ENCODE measurements at regions not wholly inside any gene's neighbourhood (a gene's known extent, or its start where the extent isn't known, plus 50 kb on each side); places are given as distances from the start of the nearest gene placed in this dataset.

GRCh38 chr2:66903745-66904465 lies 469.0 kb downstream of the MEIS1 start:
- no peak overlapping the region for H3K4me3 ChIP-seq (ENCODE audit: low read length in 2 of 2)
- H3K27me3 ChIP-seq (ENCODE audit: control insufficient read depth in 1 of 2, insufficient read depth in 2 of 2, low read length in 2 of 2): no peaks in the 10 kb centered on the region
- H3K9me3 ChIP-seq (ENCODE audit: control insufficient read depth in 2 of 2, low read length in 2 of 2): no peaks in the 10 kb centered on the region
- no peak overlapping the region for H3K9ac ChIP-seq (ENCODE audit: low read length in 2 of 2)
- no peak overlapping the region for H3K27ac ChIP-seq (ENCODE audit: low read length)
- H3K36me3 ChIP-seq (ENCODE audit: control insufficient read depth in 2 of 2, insufficient read depth in 2 of 2, low read length in 2 of 2): no peaks in the 10 kb centered on the region
- H3K4me1 ChIP-seq (ENCODE audit: control insufficient read depth, insufficient read depth, low read length): peaks cover 3% of the 10 kb centered on the region

- Histone ChIP-seq H3K36me3 (ENCODE audit: control insufficient read depth in 2 of 2, insufficient read depth in 2 of 2, low read length in 2 of 2) (no peaks in the 10 kb centered on the region), H3K4me3 (ENCODE audit: low read length in 2 of 2) (no peak overlapping the region), H3K9me3 (ENCODE audit: control insufficient read depth in 2 of 2, low read length in 2 of 2) (no peaks in the 10 kb centered on the region), H3K27me3 (ENCODE audit: control insufficient read depth in 1 of 2, insufficient read depth in 2 of 2, low read length in 2 of 2) (no peaks in the 10 kb centered on the region), H3K9ac (ENCODE audit: low read length in 2 of 2) (no peak overlapping the region), H3K4me1 (ENCODE audit: control insufficient read depth, insufficient read depth, low read length) (no peaks in the 10 kb centered on the region), H3K27ac (ENCODE audit: low read length) (no peak overlapping the region)
Measured at GRCh38 chr2:66915237-66915636, 480.3 kb downstream of the MEIS1 start.

- Histone ChIP-seq H3K36me3 (ENCODE audit: control insufficient read depth in 2 of 2, insufficient read depth in 2 of 2, low read length in 2 of 2) (no peaks in the 10 kb centered on the region), H3K9ac (ENCODE audit: low read length in 2 of 2) (no peak overlapping the region), H3K4me3 (ENCODE audit: low read length in 2 of 2) (no peak overlapping the region), H3K27ac (ENCODE audit: low read length) (no peak overlapping the region), H3K27me3 (ENCODE audit: control insufficient read depth in 1 of 2, insufficient read depth in 2 of 2, low read length in 2 of 2) (no peaks in the 10 kb centered on the region), H3K4me1 (ENCODE audit: control insufficient read depth, insufficient read depth, low read length) (no peaks in the 10 kb centered on the region), H3K9me3 (ENCODE audit: control insufficient read depth in 2 of 2, low read length in 2 of 2) (no peaks in the 10 kb centered on the region)
Measured at GRCh38 chr2:66919286-66919685, 477.8 kb upstream of the ETAA1 start.

- H3K27me3 ChIP-seq (ENCODE audit: control insufficient read depth in 1 of 2, insufficient read depth in 2 of 2, low read length in 2 of 2): no peaks in the 10 kb centered on the region
- no peak overlapping the region for H3K4me3 ChIP-seq (ENCODE audit: low read length in 2 of 2)
- H3K27ac ChIP-seq (ENCODE audit: low read length): no peak overlapping the region
- H3K36me3 ChIP-seq (ENCODE audit: control insufficient read depth in 2 of 2, insufficient read depth in 2 of 2, low read length in 2 of 2): no peaks in the 10 kb centered on the region
- H3K9me3 ChIP-seq (ENCODE audit: control insufficient read depth in 2 of 2, low read length in 2 of 2): no peaks in the 10 kb centered on the region
- no peaks in the 10 kb centered on the region for H3K4me1 ChIP-seq (ENCODE audit: control insufficient read depth, insufficient read depth, low read length)
- H3K9ac ChIP-seq (ENCODE audit: low read length in 2 of 2): no peak overlapping the region
Measured at GRCh38 chr2:66920415-66920814, 476.7 kb upstream of the ETAA1 start.

GRCh38 chr2:66925128-66925527 lies 472.0 kb upstream of the ETAA1 start:
- Histone ChIP-seq H3K27ac (ENCODE audit: low read length) (no peak overlapping the region), H3K36me3 (ENCODE audit: control insufficient read depth in 2 of 2, insufficient read depth in 2 of 2, low read length in 2 of 2) (no peaks in the 10 kb centered on the region), H3K9ac (ENCODE audit: low read length in 2 of 2) (no peak overlapping the region), H3K4me1 (ENCODE audit: control insufficient read depth, insufficient read depth, low read length) (peaks cover 4% of the 10 kb centered on the region), H3K27me3 (ENCODE audit: control insufficient read depth in 1 of 2, insufficient read depth in 2 of 2, low read length in 2 of 2) (no peaks in the 10 kb centered on the region), H3K9me3 (ENCODE audit: control insufficient read depth in 2 of 2, low read length in 2 of 2) (no peaks in the 10 kb centered on the region), H3K4me3 (ENCODE audit: low read length in 2 of 2) (no peak overlapping the region)

GRCh38 chr2:66926594-66927112 lies 470.5 kb upstream of the ETAA1 start:
- Histone ChIP-seq H3K4me3 (ENCODE audit: low read length in 2 of 2) (no peak overlapping the region), H3K36me3 (ENCODE audit: control insufficient read depth in 2 of 2, insufficient read depth in 2 of 2, low read length in 2 of 2) (no peaks in the 10 kb centered on the region), H3K9me3 (ENCODE audit: control insufficient read depth in 2 of 2, low read length in 2 of 2) (no peaks in the 10 kb centered on the region), H3K27me3 (ENCODE audit: control insufficient read depth in 1 of 2, insufficient read depth in 2 of 2, low read length in 2 of 2) (no peaks in the 10 kb centered on the region), H3K9ac (ENCODE audit: low read length in 2 of 2) (no peak overlapping the region), H3K27ac (ENCODE audit: low read length) (no peak overlapping the region), H3K4me1 (ENCODE audit: control insufficient read depth, insufficient read depth, low read length) (peaks cover 10% of the 10 kb centered on the region)

GRCh38 chr2:66929632-66930338 lies 467.3 kb upstream of the ETAA1 start:
- Histone ChIP-seq H3K4me1 (ENCODE audit: control insufficient read depth, insufficient read depth, low read length) (peaks cover 10% of the 10 kb centered on the region), H3K36me3 (ENCODE audit: control insufficient read depth in 2 of 2, insufficient read depth in 2 of 2, low read length in 2 of 2) (no peaks in the 10 kb centered on the region), H3K4me3 (ENCODE audit: low read length in 2 of 2) (no peak overlapping the region), H3K9ac (ENCODE audit: low read length in 2 of 2) (no peak overlapping the region), H3K27ac (ENCODE audit: low read length) (no peak overlapping the region), H3K27me3 (ENCODE audit: control insufficient read depth in 1 of 2, insufficient read depth in 2 of 2, low read length in 2 of 2) (no peaks in the 10 kb centered on the region), H3K9me3 (ENCODE audit: control insufficient read depth in 2 of 2, low read length in 2 of 2) (no peaks in the 10 kb centered on the region)

- Histone ChIP-seq H3K36me3 (ENCODE audit: control insufficient read depth in 2 of 2, insufficient read depth in 2 of 2, low read length in 2 of 2) (no peaks in the 10 kb centered on the region), H3K27me3 (ENCODE audit: control insufficient read depth in 1 of 2, insufficient read depth in 2 of 2, low read length in 2 of 2) (no peaks in the 10 kb centered on the region), H3K27ac (ENCODE audit: low read length) (no peak overlapping the region), H3K4me1 (ENCODE audit: control insufficient read depth, insufficient read depth, low read length) (peaks cover 10% of the 10 kb centered on the region), H3K9ac (ENCODE audit: low read length in 2 of 2) (no peak overlapping the region), H3K9me3 (ENCODE audit: control insufficient read depth in 2 of 2, low read length in 2 of 2) (no peaks in the 10 kb centered on the region), H3K4me3 (ENCODE audit: low read length in 2 of 2) (no peak overlapping the region)
Measured at GRCh38 chr2:66930339-66931220, 466.6 kb upstream of the ETAA1 start.

GRCh38 chr2:66938471-66938967 lies 458.6 kb upstream of the ETAA1 start:
- Histone ChIP-seq H3K27me3 (ENCODE audit: control insufficient read depth in 1 of 2, insufficient read depth in 2 of 2, low read length in 2 of 2) (no peaks in the 10 kb centered on the region), H3K36me3 (ENCODE audit: control insufficient read depth in 2 of 2, insufficient read depth in 2 of 2, low read length in 2 of 2) (no peaks in the 10 kb centered on the region), H3K4me1 (ENCODE audit: control insufficient read depth, insufficient read depth, low read length) (no peaks in the 10 kb centered on the region), H3K9me3 (ENCODE audit: control insufficient read depth in 2 of 2, low read length in 2 of 2) (no peaks in the 10 kb centered on the region), H3K9ac (ENCODE audit: low read length in 2 of 2) (no peak overlapping the region), H3K27ac (ENCODE audit: low read length) (no peak overlapping the region), H3K4me3 (ENCODE audit: low read length in 2 of 2) (no peak overlapping the region)

- Histone ChIP-seq H3K9me3 (ENCODE audit: control insufficient read depth in 2 of 2, low read length in 2 of 2) (no peaks in the 10 kb centered on the region), H3K4me3 (ENCODE audit: low read length in 2 of 2) (no peak overlapping the region), H3K27me3 (ENCODE audit: control insufficient read depth in 1 of 2, insufficient read depth in 2 of 2, low read length in 2 of 2) (no peaks in the 10 kb centered on the region), H3K27ac (ENCODE audit: low read length) (no peak overlapping the region), H3K36me3 (ENCODE audit: control insufficient read depth in 2 of 2, insufficient read depth in 2 of 2, low read length in 2 of 2) (no peaks in the 10 kb centered on the region), H3K4me1 (ENCODE audit: control insufficient read depth, insufficient read depth, low read length) (no peaks in the 10 kb centered on the region), H3K9ac (ENCODE audit: low read length in 2 of 2) (no peak overlapping the region)
Measured at GRCh38 chr2:66940080-66940479, 457.1 kb upstream of the ETAA1 start.
